GM10266 (cell line): ENCODE measurements at regions not wholly inside any gene's neighbourhood (a gene's known extent, or its start where the extent isn't known, plus 50 kb on each side); places are given as distances from the start of the nearest gene placed in this dataset.

Experiments
- DNase-seq: peaks from one replicate; pipeline ENCODE4 v3.0.0; 2012; ENCODE audit errors: extremely low spot score
- CTCF ChIP-seq: IDR thresholded peaks from 2 replicates; pipeline ENCODE4 v1.5.1; 2012; ENCODE audit warnings: mild to moderate bottlenecking, low read depth; ENCODE audit not compliant: control insufficient read depth, insufficient read depth; ENCODE audit errors: missing control alignments

GRCh38 chr20:52682237-52682636 lies 289.9 kb upstream of the TSHZ2 start:
- no peak for TF ChIP-seq CTCF
- DNase-seq, result no peak

- no peak for TF ChIP-seq CTCF
- no peak for DNase-seq
These were observed 290.9 kb upstream of the TSHZ2 start for GRCh38 chr20:52681288-52681687.

GRCh38 chr20:52677216-52677615 lies 294.9 kb upstream of the TSHZ2 start:
- no peak for TF ChIP-seq CTCF
- DNase-seq, result no peak

GRCh38 chr20:52676283-52676995 lies 295.7 kb upstream of the TSHZ2 start:
- DNase-seq, result no peak
- TF ChIP-seq CTCF, result no peak

GRCh38 chr20:52675375-52675774 lies 296.8 kb upstream of the TSHZ2 start:
- TF ChIP-seq CTCF, result no peak
- DNase-seq, result no peak

GRCh38 chr20:52668626-52669025 lies 303.5 kb upstream of the TSHZ2 start:
- TF ChIP-seq CTCF, result no peak
- DNase-seq, result no peak

GRCh38 chr20:52667358-52667757 lies 304.8 kb upstream of the TSHZ2 start:
- TF ChIP-seq CTCF, result no peak
- no peak for DNase-seq
